Astrocyte of the cerebellum (primary cell): ENCODE measurements at regions not wholly inside any gene's neighbourhood (a gene's known extent, or its start where the extent isn't known, plus 50 kb on each side); places are given as distances from the start of the nearest gene placed in this dataset.
"Not testable (repeated sequence)": the region's sequence is repeated elsewhere in the genome, so short reads cannot be mapped to it uniquely, and the experiment has no call there.

Source experiments
- DNase-seq: peaks from one replicate; pipeline ENCODE4 v3.0.0-alpha.2; 2011; ENCODE audit warnings: low read depth
- H3K4me3 ChIP-seq: 2 replicates; pipeline ENCODE4 v1.5.1; 2011; ENCODE audit warnings: mild to moderate bottlenecking, low read depth, low read length, moderate library complexity
- in situ Hi-C: cut with HindIII; loops from 2 replicates; pipeline ENCODE4 v1.10.0; 2017; ENCODE audit warnings: low sequenced_read_pairs
- TF ChIP-seq, protein P1 (sequence below): IDR thresholded peaks from 2 replicates; pipeline ENCODE4 v1.5.1; 2012; ENCODE audit warnings: low read length, low read depth, moderate library complexity, mild to moderate bottlenecking; ENCODE audit errors: missing control alignments

DNA sequence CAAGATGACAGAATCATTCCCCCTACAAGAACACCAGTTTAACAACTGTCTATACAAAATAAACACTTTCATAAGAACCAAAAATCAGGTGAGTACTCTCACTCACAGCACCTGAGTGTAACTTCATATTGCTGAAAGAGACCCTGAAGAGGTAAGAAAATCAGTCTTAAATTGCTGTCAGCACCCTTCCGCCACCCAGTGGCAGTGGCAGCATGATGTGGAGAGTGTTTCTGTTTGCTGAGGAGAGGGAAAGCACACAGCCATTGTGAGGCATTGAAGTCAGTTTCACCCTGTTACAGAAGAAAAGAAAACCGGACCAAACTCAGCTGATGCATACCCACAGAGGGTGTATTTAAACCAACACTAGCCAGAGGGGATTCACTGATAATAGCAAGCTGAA is 1240.8 kb upstream of the CRIM1 start:
- in situ Hi-C loops: no loop called here
- no peak for DNase-seq
- no peak overlapping the region for H3K4me3 ChIP-seq
- TF ChIP-seq, protein P1, sequence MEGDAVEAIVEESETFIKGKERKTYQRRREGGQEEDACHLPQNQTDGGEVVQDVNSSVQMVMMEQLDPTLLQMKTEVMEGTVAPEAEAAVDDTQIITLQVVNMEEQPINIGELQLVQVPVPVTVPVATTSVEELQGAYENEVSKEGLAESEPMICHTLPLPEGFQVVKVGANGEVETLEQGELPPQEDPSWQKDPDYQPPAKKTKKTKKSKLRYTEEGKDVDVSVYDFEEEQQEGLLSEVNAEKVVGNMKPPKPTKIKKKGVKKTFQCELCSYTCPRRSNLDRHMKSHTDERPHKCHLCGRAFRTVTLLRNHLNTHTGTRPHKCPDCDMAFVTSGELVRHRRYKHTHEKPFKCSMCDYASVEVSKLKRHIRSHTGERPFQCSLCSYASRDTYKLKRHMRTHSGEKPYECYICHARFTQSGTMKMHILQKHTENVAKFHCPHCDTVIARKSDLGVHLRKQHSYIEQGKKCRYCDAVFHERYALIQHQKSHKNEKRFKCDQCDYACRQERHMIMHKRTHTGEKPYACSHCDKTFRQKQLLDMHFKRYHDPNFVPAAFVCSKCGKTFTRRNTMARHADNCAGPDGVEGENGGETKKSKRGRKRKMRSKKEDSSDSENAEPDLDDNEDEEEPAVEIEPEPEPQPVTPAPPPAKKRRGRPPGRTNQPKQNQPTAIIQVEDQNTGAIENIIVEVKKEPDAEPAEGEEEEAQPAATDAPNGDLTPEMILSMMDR: no peak

DNA sequence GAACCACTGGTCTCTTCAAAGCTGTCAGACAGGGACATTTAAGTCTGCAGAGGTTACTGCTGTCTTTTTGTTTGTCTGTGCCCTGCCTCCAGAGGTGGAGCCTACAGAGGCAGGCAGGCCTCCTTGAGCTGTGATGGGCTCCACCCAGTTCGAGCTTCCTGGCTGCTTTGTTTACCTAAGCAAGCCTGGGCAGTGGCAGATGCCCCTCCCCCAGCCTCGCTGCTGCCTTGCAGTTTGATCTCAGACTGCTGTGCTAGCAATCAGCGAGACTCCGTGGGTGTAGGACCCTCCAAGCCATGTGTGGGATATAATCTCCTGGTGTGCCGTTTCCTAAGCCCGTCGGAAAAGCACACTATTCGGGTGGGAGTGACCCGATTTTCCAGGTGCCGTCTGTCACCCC is 1243.2 kb upstream of the CRIM1 start:
- H3K4me3 ChIP-seq, DNase-seq, in situ Hi-C loops: not testable (repeated sequence)

DNA sequence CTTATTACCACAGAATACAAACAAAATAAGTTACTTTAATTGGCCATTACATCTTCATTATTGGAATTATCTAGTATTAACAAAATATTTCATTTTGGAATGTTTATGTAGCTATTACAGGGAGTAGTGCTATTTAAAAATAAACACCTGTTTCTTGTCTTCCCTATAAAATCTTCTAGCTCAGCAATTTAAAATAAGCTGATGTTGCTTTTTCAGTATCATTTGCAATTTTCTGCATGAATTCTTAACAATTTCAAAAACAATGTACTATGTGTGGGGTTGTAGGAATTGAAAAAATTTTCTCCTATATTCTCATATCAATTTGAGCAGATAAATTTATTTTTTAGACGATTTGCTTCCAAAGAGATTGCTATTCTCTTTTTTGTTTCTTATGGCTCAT is 1251.3 kb upstream of the CRIM1 start:
- TF ChIP-seq, protein P1: no peak
- in situ Hi-C loops: no loop called here
- no peak overlapping the region for H3K4me3 ChIP-seq
- DNase-seq: no peak

DNA sequence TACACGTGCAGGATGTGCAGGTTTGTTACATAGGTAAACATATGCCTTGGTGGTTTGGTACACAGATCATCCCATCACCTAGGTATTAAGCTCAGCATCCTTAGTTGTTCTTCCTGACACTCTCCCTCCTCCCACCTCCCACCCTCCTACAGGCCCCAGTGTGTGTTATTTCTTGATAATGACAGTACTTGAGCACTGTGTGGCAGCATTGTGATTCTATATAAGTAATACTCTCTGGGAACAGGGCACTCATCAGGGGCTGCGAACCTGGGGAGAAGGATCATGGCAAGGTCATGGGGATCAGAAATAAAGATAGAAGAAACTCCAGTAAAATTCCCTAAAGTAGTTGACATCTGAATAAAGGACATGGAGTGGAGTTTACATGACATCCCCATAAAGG is 1256.2 kb upstream of the CRIM1 start:
- TF ChIP-seq, protein P1: no peak
- H3K4me3 ChIP-seq: no peak overlapping the region
- no peak for DNase-seq
- in situ Hi-C loops: no loop called here

DNA sequence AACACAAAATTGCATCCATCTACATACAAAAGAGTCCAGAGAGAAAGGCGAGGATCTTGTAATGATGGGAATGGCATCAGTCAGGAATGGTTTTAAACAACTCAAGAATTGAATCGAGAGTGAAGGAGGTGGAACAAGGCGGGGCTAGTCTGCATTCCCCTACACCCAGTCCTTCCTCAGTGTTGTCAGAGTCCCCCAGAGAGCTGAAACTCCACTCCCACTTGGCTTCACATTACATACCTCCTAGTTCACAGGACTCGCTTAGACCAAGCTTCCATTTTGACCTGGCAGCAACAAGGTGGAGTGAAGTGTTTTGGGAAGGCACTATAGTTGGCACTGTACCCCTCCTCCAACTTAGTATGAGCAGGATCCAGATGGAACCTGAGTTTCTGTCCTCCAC is 1273.5 kb upstream of the CRIM1 start:
- H3K4me3 ChIP-seq: no peak overlapping the region
- in situ Hi-C loops: no loop called here
- DNase-seq: no peak
- TF ChIP-seq, protein P1: no peak

DNA sequence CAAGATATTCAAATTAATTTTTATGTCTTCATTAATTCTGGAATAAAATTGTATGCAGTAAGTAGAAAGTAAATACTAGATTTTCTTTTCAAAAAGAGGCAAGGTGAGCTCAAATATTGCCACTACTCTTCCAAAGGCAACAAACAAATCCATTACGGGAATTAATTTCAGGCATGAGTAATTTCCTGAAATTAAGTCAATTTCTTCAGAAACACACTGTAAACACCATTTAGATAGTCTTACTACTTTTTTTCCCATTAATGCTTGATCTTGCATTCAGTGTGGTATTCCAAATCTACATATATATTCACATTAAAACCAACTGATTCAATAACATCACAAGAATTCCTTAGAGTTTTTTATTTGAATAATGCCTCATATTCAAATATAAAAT is 1274.0 kb upstream of the CRIM1 start:
- TF ChIP-seq, protein P1: no peak
- in situ Hi-C loops: no loop called here
- DNase-seq: no peak
- no peak overlapping the region for H3K4me3 ChIP-seq

DNA sequence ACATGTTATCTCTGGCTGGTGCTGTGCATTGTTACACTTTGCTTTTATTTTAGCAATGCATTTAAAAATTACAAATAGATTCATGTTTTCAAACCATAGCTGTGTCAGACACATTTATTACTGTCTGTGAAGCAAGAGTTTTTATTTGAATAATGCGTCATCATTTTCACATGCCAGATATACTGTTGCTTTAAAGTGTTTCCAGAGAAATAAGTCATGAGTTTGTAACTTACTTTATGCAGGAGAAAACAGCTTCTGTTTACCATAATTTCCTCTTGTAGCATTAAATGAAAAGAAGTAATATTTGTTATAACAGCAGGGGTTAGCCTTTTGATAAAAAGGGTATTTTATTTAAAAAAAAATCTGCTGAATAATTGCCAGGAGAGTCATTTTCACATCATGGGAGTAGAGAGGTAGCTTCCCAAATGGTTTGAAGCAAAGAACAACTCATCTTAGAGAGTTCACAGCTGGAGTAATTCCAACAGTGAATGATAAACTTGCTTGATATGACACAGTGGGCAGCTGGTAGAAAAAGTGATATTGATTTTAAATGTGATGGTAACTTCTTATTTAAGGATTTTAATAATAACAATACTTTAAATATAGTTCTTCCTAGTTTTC is 1274.5 kb upstream of the CRIM1 start:
- H3K4me3 ChIP-seq: no peak overlapping the region
- TF ChIP-seq, protein P1: no peak
- peak; percentile 36 for DNase-seq
- in situ Hi-C loops: no loop called here
